Activated CD4-positive, alpha-beta T cell treated with anti-CD3 and anti-CD28 coated beads for 1 hour (primary cell): ENCODE measurements at regions not wholly inside any gene's neighbourhood (a gene's known extent, or its start where the extent isn't known, plus 50 kb on each side); places are given as distances from the start of the nearest gene placed in this dataset.

Experiments used
- DNase-seq: peaks from one replicate; pipeline ENCODE4 v3.0.0-alpha.2; 2020

GRCh38 chr10:83909001-83909400, 230.3 kb upstream of the GHITM start:
- DNase-seq = no peak

GRCh38 chr10:83915801-83916200, 223.5 kb upstream of the GHITM start:
- DNase-seq = no peak

DNA sequence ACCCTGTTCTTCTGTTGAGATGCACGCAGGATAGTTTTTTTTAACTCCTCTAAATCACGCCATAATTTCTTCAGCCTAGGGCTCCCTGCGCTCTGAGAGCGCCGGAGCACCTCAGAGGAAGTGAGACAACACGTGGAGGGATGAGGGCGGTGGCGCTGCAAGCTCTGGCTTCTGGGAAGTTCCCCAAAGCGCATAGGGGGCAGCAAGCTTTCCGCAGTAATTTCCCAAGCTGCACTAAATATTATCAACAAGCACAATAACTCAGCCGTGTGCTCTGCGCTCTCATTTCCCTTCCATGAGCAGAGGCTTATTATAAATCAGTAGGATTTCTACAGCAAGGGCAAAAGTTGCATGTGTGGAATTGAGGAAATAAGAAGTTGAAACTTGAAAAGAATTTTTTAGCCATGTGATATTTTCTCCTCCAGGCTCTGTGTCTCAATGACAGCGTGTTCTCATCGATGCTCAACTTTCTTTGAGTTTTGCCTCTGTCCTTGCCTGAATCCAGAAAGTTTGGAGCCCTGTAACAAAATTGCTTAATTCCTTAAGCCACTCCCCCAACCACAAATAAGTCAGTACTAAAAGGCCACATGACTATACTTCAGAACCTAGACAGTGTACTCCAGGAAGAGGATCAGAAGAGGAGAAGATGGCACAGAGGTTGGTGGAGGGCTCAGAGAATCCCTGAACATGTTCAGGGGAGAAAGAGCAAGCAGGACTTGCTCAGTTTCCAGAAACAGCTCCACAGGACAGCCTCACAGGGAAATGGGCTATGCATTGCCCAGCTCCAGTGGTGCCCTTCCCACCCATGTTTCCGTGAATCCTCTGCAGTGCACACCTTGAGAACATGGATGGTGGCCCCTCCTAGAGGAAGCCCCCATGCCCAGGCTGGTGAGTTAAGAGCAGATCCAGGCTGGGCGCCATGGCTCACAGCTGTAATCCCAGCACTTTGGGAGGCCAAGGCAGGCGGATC, 221.5 kb upstream of the GHITM start:
- DNase-seq = no peak

DNA sequence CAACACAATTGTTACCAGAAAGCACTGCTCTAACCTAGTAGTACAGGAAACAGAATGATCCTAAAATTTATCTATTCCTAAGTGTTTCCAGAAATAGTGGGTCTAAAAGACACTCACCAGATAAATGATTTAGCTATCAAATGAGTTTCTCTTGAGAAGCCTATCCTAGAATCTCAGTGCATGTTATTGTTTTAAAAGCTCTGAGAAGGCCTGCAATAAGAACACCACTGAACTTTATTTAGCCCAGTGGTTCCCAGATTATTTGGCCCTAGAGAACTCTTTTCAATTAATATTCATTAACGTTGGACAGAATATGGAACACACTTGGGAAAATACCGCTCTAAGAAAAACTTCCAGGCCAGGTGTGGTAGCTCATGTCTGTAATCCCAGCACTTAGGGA, 220.1 kb upstream of the GHITM start:
- no peak for DNase-seq

- no peak for DNase-seq
These were observed 217.1 kb upstream of the GHITM start for GRCh38 chr10:83921984-83922860.

DNA sequence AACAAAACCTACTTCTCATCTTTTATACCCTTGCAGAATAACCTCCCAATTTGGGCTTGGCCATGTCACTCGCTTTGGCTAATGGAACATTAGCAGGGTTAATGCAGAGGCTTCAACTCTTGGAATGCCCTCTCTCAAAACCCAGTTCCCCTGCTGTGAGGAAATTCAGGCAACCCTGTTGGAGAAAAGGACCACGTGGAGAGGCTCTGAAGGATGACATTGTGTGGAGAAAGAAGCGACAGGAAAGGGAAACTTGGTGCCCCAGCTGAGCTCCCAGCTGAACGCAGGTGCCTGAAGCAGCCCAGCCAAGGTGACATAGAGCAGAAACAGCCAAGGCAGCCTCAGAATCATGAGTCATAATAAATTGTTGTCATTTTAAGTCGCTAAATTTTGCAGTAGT, 214.2 kb upstream of the GHITM start:
- DNase-seq = no peak

DNA sequence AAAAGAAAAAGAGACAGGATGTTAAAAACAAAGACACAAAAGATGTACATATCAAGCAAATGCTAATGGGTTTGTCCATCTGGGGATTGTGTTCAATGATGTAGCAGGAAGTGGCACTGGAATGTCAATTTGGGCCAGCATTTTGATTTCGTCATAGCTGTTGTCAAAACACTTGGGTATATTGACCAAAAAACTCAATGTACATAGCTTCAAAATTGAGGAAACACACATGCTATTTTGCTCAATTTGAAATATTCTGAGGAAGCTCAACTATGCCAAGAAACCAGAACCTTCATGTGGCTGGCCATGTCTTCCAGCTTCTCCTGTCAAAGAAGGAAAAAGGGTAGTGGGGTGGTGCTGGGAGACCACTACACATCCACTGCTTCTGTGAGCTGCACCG, 212.7 kb upstream of the GHITM start:
- DNase-seq = no peak

DNA sequence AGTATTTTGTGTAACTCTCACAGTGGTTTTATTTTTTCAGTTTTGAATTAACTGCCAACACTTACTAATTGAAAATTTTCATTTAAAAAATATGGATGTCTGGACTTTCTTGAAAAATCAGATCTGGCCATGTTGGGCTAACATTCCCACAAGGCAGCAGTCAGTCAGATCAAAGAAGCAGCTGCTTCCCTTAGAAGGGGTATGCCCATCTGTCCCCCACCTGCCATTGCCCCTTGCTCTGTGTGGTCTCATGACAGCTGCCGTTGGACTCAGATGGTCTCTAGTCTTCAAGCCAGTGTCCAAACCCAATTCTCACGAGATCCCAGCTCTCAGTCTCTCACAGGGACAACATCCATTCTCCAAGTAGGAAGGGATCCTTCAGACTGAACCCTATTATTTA, 212.1 kb upstream of the GHITM start:
- DNase-seq = no peak

- no peak for DNase-seq
These were observed 209.9 kb upstream of the GHITM start for GRCh38 chr10:83929399-83929798.

DNA sequence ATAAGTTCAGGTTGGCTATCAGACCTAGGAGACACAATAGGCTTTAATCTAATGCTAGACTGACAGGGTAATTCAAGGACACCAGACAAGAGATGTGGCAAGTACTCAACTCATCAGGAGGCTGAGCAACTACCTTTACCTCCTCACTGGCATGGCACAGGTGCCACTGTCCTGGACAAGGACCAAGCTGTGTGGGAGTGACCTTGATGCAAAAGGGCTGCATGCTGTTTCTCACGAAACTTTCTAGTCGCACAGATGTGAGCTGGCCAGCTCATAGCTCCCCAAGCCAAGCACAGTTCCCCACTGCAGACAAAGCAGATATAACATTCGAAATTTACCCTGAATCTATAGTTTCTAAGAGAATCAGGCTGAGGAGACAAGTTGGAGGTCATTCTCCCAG, 207.6 kb upstream of the GHITM start:
- DNase-seq = no peak

GRCh38 chr10:83932245-83932644, 207.1 kb upstream of the GHITM start:
- no peak for DNase-seq

GRCh38 chr10:83934062-83934461, 205.2 kb upstream of the GHITM start:
- no peak for DNase-seq

- DNase-seq = no peak
These were observed 204.5 kb upstream of the GHITM start for GRCh38 chr10:83934641-83935338.

GRCh38 chr10:83935339-83935736, 204.0 kb upstream of the GHITM start:
- DNase-seq = no peak

DNA sequence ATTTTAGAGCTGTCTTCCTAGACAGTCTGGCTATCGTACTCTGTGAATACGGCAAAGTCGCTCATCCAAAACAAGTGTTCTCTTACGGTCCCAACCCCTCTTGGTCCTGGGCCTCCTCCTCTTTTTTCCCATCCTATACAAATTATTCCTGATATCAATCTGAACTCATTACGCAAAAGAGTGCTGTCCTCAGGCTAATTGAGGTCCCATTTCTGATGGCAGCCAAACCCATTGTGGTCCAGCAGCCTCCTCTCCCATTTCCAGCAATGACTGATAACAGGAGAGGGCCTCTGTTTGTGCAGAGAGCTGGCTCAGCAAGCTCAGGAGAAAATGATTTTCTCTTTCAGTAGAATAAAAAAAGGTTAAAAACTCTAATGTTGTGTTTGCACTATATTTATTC, 203.4 kb upstream of the GHITM start:
- no peak for DNase-seq

DNA sequence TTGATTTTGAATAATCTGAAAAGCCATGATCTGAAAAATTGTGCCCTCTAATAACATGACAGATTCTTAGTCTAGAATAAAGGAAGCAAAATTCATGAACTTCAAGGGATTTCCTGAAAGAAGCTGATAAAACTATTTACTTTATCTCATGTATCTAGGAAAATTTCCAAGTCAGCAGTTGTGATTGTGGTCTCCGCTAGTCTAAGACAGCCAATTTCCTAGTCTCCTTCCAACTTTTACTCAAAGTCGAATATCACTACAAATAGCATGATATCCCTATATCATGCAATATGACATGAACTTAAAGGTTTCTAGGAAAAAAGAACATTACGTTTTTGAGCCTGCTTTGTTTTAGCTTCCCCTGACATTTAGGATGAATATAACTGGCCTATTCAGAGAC, 202.1 kb upstream of the GHITM start:
- no peak for DNase-seq

GRCh38 chr10:83937826-83938225, 201.5 kb upstream of the GHITM start:
- no peak for DNase-seq

DNA sequence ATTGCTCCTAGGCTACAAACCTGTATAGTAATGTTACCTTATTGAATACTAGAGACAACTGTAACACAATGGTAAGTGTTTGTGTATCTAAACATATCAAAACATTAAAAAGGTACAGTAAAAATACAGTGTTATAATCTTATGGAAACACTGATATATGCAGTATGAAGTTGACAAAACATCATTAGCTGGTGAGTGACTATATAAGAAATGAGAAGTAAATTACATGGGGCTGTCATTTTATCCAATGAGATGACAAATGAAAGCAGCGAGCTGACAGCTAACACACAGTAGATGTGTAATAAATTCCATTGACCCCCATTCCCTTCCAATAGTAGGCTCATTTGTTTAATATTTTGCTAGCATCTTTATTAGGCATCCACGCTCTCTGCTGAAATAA, 198.1 kb upstream of the GHITM start:
- DNase-seq = no peak

DNA sequence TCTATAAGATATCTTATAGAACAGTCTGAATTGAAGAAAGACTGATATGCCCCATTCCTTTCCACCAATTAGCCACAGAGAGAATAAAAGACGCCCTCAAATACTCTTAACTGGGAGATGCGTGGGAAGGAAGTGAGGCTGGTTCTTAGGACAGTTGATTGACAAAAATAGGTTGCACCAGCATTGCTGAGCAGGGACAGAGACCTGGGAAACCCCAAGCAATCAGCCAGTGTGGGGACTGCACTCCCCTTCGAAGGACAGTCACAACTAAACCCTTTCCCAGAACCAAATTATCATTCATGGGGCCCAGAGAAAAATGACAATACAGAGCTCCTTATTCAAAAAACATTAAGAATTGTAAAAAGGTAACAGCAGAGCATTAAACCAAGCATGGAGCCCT, 196.9 kb upstream of the GHITM start:
- no peak for DNase-seq

- no peak for DNase-seq
These were observed 196.3 kb upstream of the GHITM start for GRCh38 chr10:83943049-83943448.

DNA sequence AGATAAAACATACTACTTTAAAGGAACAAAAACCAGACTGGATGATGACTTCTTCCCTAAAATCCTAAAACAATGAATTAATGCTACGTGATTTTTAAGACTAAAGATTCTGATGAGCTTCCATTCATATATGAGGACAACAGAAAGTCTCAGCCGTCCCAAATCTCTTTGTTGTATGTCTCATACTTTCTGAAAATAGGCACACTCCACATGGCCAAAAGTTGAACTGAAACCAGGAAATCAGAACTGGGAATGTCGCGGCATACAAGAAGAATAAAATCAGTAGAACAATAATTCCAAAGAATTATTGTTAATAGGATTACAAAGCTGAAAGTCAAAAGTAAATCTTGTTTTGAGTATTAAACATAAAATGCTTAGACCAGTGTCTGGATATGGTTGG, 195.4 kb upstream of the GHITM start:
- DNase-seq = no peak

GRCh38 chr10:83945982-83946718, 193.2 kb upstream of the GHITM start:
- DNase-seq = no peak

DNA sequence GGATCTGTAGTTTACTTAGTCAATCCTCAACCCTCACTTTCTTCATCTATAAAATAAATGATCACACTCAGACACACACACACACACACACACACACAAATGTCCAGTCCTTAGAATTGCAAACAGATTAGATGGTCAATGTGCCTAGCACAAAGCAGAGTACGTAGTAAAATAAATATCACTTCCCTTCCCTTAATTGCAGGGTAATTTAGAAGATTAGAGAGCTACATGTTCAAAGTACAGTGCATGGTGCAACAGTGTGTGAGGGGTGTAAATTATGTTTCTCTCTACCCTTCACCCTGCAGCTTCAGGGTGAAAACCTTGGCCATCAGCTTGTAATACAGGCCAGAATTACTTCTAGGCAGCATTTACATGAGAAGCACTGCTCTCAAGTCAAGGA, 187.0 kb upstream of the GHITM start:
- no peak for DNase-seq
